HFFc6 (cell line): ENCODE measurements at regions not wholly inside any gene's neighbourhood (a gene's known extent, or its start where the extent isn't known, plus 50 kb on each side); places are given as distances from the start of the nearest gene placed in this dataset.

Source experiments
- DNase-seq: peaks from one replicate; pipeline ENCODE4 v3.0.0-alpha.2; 2018
- H3K27ac Mint-ChIP-seq: 2 replicates; pipeline ENCODE4 v1.8.0; 2020; ENCODE audit warnings: mild to moderate bottlenecking, mixed read lengths
- H3K27me3 Mint-ChIP-seq: 2 replicates; pipeline ENCODE4 v1.8.0; 2021; ENCODE audit warnings: mild to moderate bottlenecking, moderate library complexity, mixed read lengths; ENCODE audit not compliant: insufficient read depth
- H3K36me3 Mint-ChIP-seq: 2 replicates; pipeline ENCODE4 v1.8.0; 2021; ENCODE audit warnings: low read depth, mixed read lengths
- H3K4me1 Mint-ChIP-seq: 2 replicates; pipeline ENCODE4 v1.8.0; 2020; ENCODE audit warnings: low read depth, mixed read lengths
- H3K4me3 Mint-ChIP-seq: 2 replicates; pipeline ENCODE4 v1.8.0; 2020; ENCODE audit warnings: mild to moderate bottlenecking, moderate library complexity, mixed read lengths
- H3K9me3 Mint-ChIP-seq: 2 replicates; pipeline ENCODE4 v1.8.0; 2020; ENCODE audit warnings: mild to moderate bottlenecking, mixed read lengths
- TF ChIP-seq, protein P1 (sequence below): fragments of 200-600 bp; sonication (generic); IDR thresholded peaks from 2 replicates; pipeline ENCODE4 v1.5.0; 2021; ENCODE audit warnings: antibody characterized with exemption, mild to moderate bottlenecking

DNA sequence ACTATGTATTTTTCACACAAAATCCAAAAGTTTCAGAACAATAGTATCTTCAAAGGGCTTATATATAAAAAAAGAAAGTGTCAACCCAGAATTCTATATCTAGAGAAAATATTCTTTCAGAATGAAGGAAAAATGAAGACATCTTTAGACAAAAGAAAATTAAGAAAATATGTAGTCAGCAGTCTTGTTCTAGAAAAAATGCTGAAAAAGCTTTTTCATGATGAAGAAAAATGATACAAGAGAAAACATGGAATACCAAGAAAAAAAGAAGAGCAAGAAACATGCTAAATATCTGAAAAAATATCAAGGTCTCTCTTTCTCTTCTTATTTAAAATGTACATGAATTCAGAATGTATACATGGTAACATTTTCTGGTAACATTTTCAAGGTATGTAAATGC is 816.8 kb upstream of the FAT3 start:
- TF ChIP-seq, protein P1, sequence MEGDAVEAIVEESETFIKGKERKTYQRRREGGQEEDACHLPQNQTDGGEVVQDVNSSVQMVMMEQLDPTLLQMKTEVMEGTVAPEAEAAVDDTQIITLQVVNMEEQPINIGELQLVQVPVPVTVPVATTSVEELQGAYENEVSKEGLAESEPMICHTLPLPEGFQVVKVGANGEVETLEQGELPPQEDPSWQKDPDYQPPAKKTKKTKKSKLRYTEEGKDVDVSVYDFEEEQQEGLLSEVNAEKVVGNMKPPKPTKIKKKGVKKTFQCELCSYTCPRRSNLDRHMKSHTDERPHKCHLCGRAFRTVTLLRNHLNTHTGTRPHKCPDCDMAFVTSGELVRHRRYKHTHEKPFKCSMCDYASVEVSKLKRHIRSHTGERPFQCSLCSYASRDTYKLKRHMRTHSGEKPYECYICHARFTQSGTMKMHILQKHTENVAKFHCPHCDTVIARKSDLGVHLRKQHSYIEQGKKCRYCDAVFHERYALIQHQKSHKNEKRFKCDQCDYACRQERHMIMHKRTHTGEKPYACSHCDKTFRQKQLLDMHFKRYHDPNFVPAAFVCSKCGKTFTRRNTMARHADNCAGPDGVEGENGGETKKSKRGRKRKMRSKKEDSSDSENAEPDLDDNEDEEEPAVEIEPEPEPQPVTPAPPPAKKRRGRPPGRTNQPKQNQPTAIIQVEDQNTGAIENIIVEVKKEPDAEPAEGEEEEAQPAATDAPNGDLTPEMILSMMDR = no peak
- DNase-seq = no peak
- H3K9me3 Mint-ChIP-seq = peaks cover 17% of the 10 kb centered on the region
- no peak overlapping the region for H3K27ac Mint-ChIP-seq
- H3K27me3 Mint-ChIP-seq = no peaks in the 10 kb centered on the region
- H3K4me1 Mint-ChIP-seq = no peaks in the 10 kb centered on the region
- no peaks in the 10 kb centered on the region for H3K36me3 Mint-ChIP-seq
- no peak overlapping the region for H3K4me3 Mint-ChIP-seq

DNA sequence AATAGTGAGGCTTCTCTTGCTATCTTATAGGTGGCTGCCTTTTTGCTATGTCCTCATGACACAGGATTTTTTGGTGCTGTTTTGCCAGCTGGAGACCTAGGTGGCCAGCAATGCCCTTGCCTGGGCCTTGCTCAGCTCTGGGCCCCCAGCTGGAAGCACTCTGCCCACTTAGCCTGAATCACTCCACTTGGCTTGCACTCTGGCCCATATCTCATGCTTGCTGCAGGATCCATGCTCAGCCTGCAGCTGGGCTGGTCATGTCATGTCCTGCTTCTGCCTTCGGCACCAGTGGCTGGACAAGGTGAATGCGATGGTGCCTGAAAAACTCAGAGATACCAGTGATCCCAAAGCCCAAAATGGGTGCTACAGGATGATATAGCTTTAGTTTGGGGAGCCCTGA is 818.6 kb upstream of the FAT3 start:
- Mint-ChIP-seq H3K36me3 (no peaks in the 10 kb centered on the region), H3K27me3 (no peaks in the 10 kb centered on the region), H3K9me3 (peaks cover 11% of the 10 kb centered on the region), H3K4me3 (no peak overlapping the region), H3K4me1 (no peaks in the 10 kb centered on the region), H3K27ac (no peak overlapping the region)
- DNase-seq = no peak
- TF ChIP-seq, protein P1 = no peak

DNA sequence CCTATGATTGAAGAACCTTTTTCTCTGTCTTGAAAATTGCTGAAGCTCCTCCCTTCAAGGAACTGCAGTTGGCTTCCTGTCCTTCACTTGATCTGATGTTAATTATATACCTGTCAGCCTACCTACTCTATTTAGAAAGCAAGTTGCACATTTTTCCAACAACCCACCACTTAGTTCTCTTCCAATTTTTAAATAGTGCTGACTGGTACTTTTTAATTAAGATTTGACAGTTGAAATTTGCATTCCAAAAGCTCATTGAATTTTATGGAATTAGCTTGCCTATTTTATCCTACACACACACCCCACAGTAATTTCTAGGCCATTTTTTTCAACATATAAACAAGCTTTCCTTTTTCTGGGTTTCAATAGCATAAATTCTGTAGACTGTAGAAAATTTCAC is 820.3 kb upstream of the FAT3 start:
- Mint-ChIP-seq H3K4me1 (no peaks in the 10 kb centered on the region), H3K4me3 (no peak overlapping the region), H3K36me3 (no peaks in the 10 kb centered on the region), H3K27ac (no peak overlapping the region), H3K9me3 (peaks cover 12% of the 10 kb centered on the region), H3K27me3 (no peaks in the 10 kb centered on the region)
- DNase-seq = no peak
- TF ChIP-seq, protein P1 = no peak

DNA sequence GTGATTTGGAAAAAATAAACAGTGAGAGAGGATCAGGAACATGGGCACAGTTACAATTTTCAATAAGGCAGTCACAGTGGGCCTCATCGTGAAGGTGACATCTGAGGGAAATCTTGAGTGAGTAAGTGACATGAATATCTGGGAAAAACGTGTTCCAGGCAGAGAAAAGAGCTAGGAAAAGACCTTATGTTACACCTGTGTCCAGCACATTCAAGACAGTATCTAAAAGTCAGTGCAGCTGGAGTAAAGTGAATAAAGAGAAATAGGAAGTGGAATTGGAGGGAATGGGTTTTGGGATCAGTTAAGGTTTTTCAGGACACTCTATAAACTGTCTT is 827.5 kb upstream of the FAT3 start:
- Mint-ChIP-seq H3K4me3 (no peak overlapping the region), H3K27ac (no peak overlapping the region), H3K27me3 (no peaks in the 10 kb centered on the region), H3K4me1 (no peaks in the 10 kb centered on the region), H3K36me3 (no peaks in the 10 kb centered on the region), H3K9me3 (peaks cover 38% of the 10 kb centered on the region)
- TF ChIP-seq, protein P1 = no peak
- no peak for DNase-seq

DNA sequence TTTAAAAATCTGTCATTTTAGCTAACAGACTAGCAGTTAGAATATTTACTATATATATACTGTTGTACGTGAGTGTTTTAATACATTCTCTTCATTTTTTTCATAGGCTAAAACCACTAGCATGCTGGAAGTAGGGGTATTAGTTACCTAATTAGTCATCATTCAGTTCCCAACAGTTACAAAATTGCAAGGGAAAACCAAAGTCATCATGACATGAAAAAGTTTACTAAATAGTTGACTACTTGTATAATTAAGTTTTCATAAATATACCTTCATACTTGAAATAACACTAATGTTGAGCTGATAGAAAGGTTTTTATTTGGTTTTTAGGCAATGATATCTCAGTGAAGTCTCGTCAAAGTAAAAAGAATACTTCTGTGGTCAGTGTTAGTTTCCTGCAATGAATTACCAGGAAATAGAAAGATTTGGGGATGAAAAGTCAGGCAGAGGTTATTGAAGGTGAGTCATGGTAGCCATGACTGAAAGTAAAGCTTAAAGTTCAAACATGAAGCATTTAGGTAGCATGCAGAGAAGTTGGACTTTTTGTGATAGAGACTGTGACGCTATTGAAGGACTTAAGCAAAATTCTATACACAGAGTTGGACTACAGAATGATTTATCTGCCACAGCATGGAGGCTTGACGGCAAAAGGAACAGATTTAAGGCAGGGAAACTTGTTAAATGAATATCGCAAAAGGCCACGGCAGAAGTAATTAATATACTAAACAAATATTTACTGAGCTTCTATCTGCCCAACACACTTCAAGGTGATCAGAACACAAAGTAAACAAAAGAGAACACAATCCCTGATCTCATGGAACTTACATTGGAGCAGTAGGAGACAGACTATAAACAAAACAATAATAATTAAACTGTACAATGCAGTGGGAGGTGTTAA is 828.1 kb upstream of the FAT3 start:
- Mint-ChIP-seq H3K27ac (no peak overlapping the region), H3K9me3 (peaks cover 44% of the 10 kb centered on the region), H3K27me3 (no peaks in the 10 kb centered on the region), H3K4me3 (no peak overlapping the region), H3K4me1 (no peaks in the 10 kb centered on the region), H3K36me3 (no peaks in the 10 kb centered on the region)
- TF ChIP-seq, protein P1 = no peak
- no peak for DNase-seq
